ENCODE measurements at regions not wholly inside any gene's neighbourhood (a gene's known extent, or its start where the extent isn't known, plus 50 kb on each side); places are given as distances from the start of the nearest gene placed in this dataset.

GRCh38 chr7:41760293-41760692 is 57.4 kb upstream of the INHBA start:
- no peak for DNase-seq (ENCODE audit: low read depth, low spot score)
- peak overlapping the region; percentile 26 for H3K27ac ChIP-seq

GRCh38 chr7:41758321-41758720 is 55.4 kb upstream of the INHBA start:
- no peak overlapping the region for H3K27ac ChIP-seq
- no peak for DNase-seq (ENCODE audit: low read depth, low spot score)

- no peak for DNase-seq (ENCODE audit: low read depth, low spot score)
- H3K27ac ChIP-seq: no peak overlapping the region
Measured at GRCh38 chr7:41756650-41757182, 53.8 kb upstream of the INHBA start.

GRCh38 chr7:41755096-41755495 is 52.2 kb upstream of the INHBA start:
- no peak for DNase-seq (ENCODE audit: low read depth, low spot score)
- no peak overlapping the region for H3K27ac ChIP-seq

- no peak overlapping the region for H3K27ac ChIP-seq
- DNase-seq (ENCODE audit: low read depth, low spot score): peak; percentile 3
Measured at GRCh38 chr7:41754046-41754445, 51.2 kb upstream of the INHBA start.

All from epithelial cell of prostate (primary cell).